Epithelial cell of esophagus (primary cell): ENCODE measurements at regions not wholly inside any gene's neighbourhood (a gene's known extent, or its start where the extent isn't known, plus 50 kb on each side); places are given as distances from the start of the nearest gene placed in this dataset.

Source experiments
- DNase-seq: peaks from one replicate; pipeline ENCODE4 v3.0.0; 2010; ENCODE audit warnings: low read depth
- H3K4me3 ChIP-seq: 2 replicates; pipeline ENCODE4 v1.5.1; 2011; ENCODE audit warnings: mild to moderate bottlenecking, low read length, control low read depth
- TF ChIP-seq, protein P1 (sequence below): IDR thresholded peaks from 2 replicates; pipeline ENCODE4 v1.5.1; 2011; ENCODE audit warnings: low read depth, mild to moderate bottlenecking, low read length, control low read depth, inconsistent platforms; ENCODE audit not compliant: insufficient read depth; ENCODE audit errors: missing control alignments

DNA sequence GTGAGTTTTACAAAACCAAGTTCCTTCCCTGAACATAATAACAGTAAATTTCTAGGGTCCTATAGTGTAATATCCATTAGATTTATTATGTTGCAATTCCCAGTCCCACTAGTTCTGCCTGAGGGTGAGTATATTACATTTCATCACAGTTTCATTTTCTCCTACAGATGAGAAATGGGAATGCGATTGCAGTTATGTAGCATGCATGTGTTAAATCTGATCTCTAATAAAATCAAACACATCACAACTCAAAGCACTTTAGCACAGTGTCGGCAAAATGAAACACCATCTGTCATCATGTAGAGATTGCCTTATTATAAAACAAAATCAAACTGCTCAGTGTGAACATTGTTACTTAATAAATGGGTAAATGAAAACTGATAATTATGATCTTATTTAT lies 180.5 kb upstream of the TOX3 start:
- no peak for DNase-seq
- H3K4me3 ChIP-seq = no peak overlapping the region
- TF ChIP-seq, protein P1, sequence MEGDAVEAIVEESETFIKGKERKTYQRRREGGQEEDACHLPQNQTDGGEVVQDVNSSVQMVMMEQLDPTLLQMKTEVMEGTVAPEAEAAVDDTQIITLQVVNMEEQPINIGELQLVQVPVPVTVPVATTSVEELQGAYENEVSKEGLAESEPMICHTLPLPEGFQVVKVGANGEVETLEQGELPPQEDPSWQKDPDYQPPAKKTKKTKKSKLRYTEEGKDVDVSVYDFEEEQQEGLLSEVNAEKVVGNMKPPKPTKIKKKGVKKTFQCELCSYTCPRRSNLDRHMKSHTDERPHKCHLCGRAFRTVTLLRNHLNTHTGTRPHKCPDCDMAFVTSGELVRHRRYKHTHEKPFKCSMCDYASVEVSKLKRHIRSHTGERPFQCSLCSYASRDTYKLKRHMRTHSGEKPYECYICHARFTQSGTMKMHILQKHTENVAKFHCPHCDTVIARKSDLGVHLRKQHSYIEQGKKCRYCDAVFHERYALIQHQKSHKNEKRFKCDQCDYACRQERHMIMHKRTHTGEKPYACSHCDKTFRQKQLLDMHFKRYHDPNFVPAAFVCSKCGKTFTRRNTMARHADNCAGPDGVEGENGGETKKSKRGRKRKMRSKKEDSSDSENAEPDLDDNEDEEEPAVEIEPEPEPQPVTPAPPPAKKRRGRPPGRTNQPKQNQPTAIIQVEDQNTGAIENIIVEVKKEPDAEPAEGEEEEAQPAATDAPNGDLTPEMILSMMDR = no peak

DNA sequence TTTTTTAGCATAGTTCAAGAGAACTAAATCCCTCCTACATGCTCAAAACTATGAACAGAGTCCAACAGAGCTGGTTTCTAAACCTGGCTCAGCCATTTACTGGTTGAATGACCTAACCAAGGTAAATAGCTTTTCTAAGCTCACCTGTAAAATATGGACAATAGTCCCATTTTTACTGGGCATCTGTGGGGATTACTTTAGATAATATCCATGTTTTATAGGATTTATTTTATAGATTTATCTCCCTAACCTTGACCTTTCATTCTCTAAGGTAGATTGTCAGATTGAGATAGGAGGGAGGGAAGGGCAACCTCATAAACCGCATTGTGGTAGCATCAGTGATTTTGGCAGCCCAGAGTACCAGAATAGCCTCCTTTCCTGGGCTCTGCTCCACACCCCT lies 178.5 kb upstream of the TOX3 start:
- TF ChIP-seq, protein P1 = no peak
- no peak for DNase-seq
- no peak overlapping the region for H3K4me3 ChIP-seq

DNA sequence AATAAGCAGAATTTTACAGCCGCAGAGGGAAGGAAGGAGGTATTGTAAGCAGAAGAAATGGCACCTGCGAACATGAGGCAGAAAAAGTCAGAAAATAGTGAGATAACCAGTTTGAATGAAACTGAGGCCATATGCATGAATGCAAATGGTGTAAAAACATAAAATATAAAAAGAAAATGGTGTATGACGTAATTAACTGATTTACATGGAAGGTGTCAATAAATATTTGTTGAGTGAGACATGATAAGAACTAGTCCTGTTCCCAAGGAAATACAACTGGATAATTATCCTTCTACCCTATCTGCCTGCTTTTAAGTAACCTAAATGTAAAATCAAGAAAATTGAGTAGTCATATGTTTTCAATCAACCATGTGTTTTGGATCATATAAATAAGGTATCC lies 178.1 kb upstream of the TOX3 start:
- TF ChIP-seq, protein P1 = no peak
- DNase-seq = no peak
- no peak overlapping the region for H3K4me3 ChIP-seq

DNA sequence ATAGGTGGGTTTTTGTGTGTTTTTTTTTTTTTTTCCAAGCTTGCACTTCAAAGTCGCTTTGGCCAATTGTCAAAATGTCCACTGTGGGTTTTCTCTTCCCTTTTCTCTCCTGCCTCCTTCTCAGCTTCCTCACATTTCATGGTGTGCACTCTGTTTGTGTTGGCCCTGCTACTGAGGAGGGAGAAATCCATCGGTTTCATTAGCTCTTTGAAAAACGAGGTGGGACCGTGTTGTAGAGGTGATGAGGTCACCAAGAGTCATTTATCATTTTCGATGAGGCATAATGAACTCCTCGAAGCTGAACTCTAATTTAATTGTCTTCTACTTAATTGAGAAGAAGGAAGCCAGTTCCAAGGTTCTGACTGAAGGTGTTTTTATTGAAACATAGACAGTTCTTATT lies 174.4 kb upstream of the TOX3 start:
- DNase-seq = no peak
- no peak overlapping the region for H3K4me3 ChIP-seq
- TF ChIP-seq, protein P1 = no peak

DNA sequence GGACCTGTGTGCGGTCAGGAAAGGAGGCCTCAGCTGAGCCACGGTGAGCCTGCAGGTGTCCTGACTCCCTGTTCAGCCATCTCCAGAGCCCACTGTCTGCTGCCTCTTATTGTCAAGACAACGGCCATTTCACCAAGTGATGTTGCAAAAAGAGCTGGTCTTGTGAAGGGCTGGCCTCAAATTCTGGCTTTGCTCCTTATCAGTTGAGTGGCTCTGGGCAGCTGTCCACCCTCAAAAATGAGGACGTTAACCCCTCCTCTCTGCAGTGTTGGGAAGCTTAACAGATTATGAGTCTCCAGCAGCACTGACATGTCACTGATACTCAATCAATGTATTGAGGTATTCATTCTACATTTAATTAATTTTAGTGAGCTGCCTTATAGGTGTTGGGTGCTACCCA lies 171.1 kb upstream of the TOX3 start:
- DNase-seq = no peak
- TF ChIP-seq, protein P1 = no peak
- H3K4me3 ChIP-seq = no peak overlapping the region

DNA sequence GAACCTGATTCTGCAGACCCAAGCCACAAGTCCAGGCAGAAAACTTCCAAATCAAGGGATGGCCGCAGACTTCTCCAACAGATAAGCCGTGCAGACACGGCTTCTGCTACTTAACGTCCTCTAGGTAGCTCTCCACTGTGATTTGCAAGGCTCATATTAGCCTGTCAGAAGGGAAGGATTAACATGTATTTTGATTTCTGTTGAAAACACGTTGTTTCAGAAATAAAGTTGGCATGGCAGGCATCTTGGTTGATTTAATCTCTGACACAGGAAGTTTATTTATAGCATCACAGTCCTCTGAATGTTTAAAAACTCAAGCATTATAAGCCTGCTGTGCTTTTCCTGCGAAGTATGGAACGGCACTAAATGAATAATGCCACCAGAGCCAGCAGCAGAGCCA lies 166.8 kb upstream of the TOX3 start:
- H3K4me3 ChIP-seq = no peak overlapping the region
- TF ChIP-seq, protein P1 = no peak
- DNase-seq = no peak

DNA sequence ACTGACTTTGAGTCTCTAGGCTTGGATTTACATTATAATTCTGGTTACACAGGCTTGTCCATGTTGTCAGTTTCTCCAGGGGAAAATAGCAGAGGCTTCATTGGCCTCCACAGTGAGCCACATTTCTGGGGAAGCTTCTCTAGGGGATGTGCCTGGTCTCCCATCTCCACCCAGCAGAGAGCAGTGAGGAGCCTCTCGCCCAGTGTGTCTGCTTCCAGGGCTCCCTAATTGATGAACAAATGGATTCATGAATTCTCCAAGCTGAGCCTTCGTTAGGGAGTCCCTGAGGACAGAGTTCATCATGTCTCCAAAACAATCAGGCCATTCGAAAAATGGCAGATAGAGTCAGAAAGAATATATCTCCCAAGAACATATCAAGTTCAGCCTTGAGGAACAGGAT lies 162.4 kb upstream of the TOX3 start:
- TF ChIP-seq, protein P1 = no peak
- DNase-seq = no peak
- no peak overlapping the region for H3K4me3 ChIP-seq
